ENCODE measurements at regions not wholly inside any gene's neighbourhood (a gene's known extent, or its start where the extent isn't known, plus 50 kb on each side); places are given as distances from the start of the nearest gene placed in this dataset.

DNA sequence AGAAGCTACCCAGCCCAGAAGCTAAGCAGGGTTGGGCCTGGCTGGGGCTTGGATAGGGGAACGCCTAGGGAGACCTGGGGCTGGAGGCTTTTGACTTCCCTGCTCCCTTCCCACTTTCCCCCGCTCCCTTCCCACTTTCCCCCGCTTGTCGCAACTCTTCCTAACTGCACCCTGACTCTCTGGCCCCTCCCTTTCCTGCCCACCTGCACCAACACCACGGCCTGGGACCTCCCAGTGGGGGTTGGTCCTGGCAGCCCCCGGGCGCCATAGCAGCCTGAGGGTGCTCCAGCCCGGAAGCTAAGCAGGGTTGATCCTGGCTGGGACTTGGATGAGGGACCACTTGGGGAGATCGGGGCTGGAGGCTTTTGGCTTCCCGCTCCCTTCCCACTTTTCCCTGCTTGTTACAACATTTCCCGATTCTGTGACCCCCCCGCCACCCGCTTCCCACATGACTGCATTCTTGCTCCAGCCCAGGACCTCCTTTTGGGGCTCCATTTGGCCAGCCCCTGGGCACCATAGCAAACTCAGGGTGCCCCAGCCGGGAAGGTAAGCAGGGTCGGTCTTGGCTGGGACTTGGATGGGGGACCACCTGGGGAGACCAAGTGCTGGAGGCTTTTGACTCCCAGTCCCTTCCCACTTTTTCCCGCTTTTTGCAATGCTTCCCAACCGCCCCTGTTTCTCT is 2287.0 kb downstream of the TP53TG3F start:
- H3K4me1 ChIP-seq (ENCODE audit: insufficient read depth, low read length) = no peaks in the 10 kb centered on the region
- no peak overlapping the region for H3K27ac ChIP-seq (ENCODE audit: low read depth, low read length)
- H3K79me2 ChIP-seq (ENCODE audit: insufficient read depth, low read length) = no peaks in the 10 kb centered on the region

DNA sequence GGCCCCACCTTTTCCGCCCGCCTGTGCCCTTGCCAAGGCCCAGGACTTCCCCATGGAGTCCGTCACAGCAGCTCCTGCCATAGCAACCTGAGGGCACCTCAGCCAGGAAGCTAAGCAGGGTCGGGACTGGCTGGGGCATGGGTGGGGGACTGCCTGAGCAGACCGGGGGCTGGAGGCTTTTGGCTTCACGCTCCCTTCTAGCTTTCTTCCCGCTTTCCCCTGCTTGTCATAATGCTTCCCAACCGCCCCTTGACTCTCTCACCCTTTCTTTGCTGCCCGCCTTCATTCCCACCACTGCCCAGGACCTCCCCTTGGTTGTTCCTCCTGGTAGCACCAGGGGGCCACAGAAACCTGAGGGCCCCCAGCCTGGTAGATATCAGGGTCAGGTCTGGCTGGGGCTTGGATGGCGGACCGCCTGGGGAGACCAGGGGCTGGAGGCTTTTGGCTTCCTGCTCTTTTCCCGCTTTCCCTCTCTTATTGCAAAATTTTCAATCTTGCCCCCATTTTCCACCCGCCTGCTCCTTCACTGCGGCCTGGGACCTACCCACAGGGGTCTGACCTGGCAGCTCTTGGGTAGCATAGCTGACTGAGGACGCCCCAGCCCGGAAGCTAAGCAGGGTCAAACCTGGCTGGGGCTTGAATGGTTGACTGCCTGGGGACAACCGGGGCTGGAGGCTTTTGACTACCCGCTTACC is 2287.7 kb downstream of the TP53TG3F start:
- Histone ChIP-seq H3K4me1 (ENCODE audit: insufficient read depth, low read length) (no peaks in the 10 kb centered on the region), H3K4me2 (ENCODE audit: insufficient read depth, low read length) (no peak overlapping the region), H3K27ac (ENCODE audit: low read depth, low read length) (no peak overlapping the region), H2AFZ (ENCODE audit: low read length) (no peak overlapping the region), H3K27me3 (ENCODE audit: insufficient read depth, low read length) (no peaks in the 10 kb centered on the region), H3K9me3 (ENCODE audit: low read depth, low read length) (no peaks in the 10 kb centered on the region), H3K4me3 (ENCODE audit: insufficient read depth, low read length) (no peak overlapping the region), H3K79me2 (ENCODE audit: insufficient read depth, low read length) (no peaks in the 10 kb centered on the region), H3K36me3 (ENCODE audit: insufficient read depth, low read length) (no peaks in the 10 kb centered on the region), H4K20me1 (ENCODE audit: insufficient read depth, low read length) (no peaks in the 10 kb centered on the region)
- peak; percentile 79 for DNase-seq (ENCODE audit: insufficient read length, low spot score, missing footprints)
- TF ChIP-seq, protein P1, sequence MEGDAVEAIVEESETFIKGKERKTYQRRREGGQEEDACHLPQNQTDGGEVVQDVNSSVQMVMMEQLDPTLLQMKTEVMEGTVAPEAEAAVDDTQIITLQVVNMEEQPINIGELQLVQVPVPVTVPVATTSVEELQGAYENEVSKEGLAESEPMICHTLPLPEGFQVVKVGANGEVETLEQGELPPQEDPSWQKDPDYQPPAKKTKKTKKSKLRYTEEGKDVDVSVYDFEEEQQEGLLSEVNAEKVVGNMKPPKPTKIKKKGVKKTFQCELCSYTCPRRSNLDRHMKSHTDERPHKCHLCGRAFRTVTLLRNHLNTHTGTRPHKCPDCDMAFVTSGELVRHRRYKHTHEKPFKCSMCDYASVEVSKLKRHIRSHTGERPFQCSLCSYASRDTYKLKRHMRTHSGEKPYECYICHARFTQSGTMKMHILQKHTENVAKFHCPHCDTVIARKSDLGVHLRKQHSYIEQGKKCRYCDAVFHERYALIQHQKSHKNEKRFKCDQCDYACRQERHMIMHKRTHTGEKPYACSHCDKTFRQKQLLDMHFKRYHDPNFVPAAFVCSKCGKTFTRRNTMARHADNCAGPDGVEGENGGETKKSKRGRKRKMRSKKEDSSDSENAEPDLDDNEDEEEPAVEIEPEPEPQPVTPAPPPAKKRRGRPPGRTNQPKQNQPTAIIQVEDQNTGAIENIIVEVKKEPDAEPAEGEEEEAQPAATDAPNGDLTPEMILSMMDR (IDR thresholded peaks at IDR 0.05; ENCODE audit: extremely low read depth, low read depth, low read length) = no peak

More for the DNA sequence above, 2287.0 kb downstream of the TP53TG3F start:
- Histone ChIP-seq H2AFZ (ENCODE audit: low read length) (no peak overlapping the region), H3K9me3 (ENCODE audit: low read depth, low read length) (no peaks in the 10 kb centered on the region), H4K20me1 (ENCODE audit: insufficient read depth, low read length) (no peaks in the 10 kb centered on the region), H3K4me3 (ENCODE audit: insufficient read depth, low read length) (no peak overlapping the region), H3K4me2 (ENCODE audit: insufficient read depth, low read length) (no peak overlapping the region), H3K27me3 (ENCODE audit: insufficient read depth, low read length) (no peaks in the 10 kb centered on the region), H3K36me3 (ENCODE audit: insufficient read depth, low read length) (no peaks in the 10 kb centered on the region)
- peak; percentile 45 for DNase-seq (ENCODE audit: insufficient read length, low spot score, missing footprints)
- TF ChIP-seq, protein P1 (IDR thresholded peaks at IDR 0.05; ENCODE audit: extremely low read depth, low read depth, low read length) = no peak

DNA sequence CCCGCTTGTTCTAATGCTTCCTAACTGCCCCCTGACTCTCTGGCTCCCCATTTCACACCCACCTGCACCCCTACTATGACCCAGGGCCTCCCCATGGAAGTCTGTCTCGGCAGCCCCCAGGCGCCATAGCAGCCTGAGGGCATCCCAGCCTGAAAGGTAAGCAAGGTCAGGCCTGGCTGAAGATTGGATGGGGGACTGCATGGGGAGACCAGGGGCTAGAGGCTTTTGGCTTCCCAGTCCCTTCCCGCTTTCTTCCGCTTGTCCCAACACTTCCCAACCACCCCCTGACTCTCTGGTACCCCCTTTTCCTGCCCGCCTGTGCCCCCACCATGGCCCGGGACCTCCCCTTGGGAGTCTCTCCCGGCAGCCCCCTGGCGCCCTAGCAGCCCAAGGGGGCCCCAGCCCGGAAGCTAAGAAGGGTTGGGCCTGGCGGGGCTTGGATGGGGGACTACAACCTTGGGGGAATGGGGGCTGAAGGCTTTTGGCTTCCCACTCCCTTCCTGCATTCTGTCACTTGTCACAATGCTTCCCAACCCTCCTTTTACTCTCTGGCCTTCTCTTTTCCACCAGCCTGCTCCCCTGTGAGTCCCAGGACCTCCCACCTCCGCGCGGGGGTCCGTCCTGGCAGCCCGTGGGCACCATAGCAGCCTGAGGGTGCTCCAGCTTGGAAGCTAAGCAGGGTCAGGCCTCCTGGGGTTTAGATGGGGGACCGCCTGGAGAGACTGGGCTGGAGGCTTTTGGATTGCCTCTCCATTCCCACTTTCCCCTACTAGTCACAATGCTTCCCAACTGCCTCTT is 2288.4 kb downstream of the TP53TG3F start:
- no peaks in the 10 kb centered on the region for H3K79me2 ChIP-seq (ENCODE audit: insufficient read depth, low read length)
- no peaks in the 10 kb centered on the region for H3K36me3 ChIP-seq (ENCODE audit: insufficient read depth, low read length)
- peak; percentile 19 for DNase-seq (ENCODE audit: insufficient read length, low spot score, missing footprints)
- TF ChIP-seq, protein P1 (IDR thresholded peaks at IDR 0.05; ENCODE audit: extremely low read depth, low read depth, low read length) = no peak
- H3K4me1 ChIP-seq (ENCODE audit: insufficient read depth, low read length) = no peaks in the 10 kb centered on the region
- no peak overlapping the region for H3K4me2 ChIP-seq (ENCODE audit: insufficient read depth, low read length)
- H3K27ac ChIP-seq (ENCODE audit: low read depth, low read length) = no peak overlapping the region
- no peak overlapping the region for H3K4me3 ChIP-seq (ENCODE audit: insufficient read depth, low read length)
- H3K9me3 ChIP-seq (ENCODE audit: low read depth, low read length) = no peaks in the 10 kb centered on the region
- H4K20me1 ChIP-seq (ENCODE audit: insufficient read depth, low read length) = no peaks in the 10 kb centered on the region
- no peaks in the 10 kb centered on the region for H3K27me3 ChIP-seq (ENCODE audit: insufficient read depth, low read length)
- H2AFZ ChIP-seq (ENCODE audit: low read length) = no peak overlapping the region

Measured in osteoblast (primary cell).